GM12874 (cell line): ENCODE measurements at regions not wholly inside any gene's neighbourhood (a gene's known extent, or its start where the extent isn't known, plus 50 kb on each side); places are given as distances from the start of the nearest gene placed in this dataset.

Experiments used
- TF ChIP-seq, protein P1 (sequence below): IDR thresholded peaks from 2 replicates; pipeline ENCODE4 v1.5.1; 2011; ENCODE audit warnings: low read depth, mild to moderate bottlenecking, control low read depth, low read length, moderate library complexity; ENCODE audit not compliant: insufficient read depth

DNA sequence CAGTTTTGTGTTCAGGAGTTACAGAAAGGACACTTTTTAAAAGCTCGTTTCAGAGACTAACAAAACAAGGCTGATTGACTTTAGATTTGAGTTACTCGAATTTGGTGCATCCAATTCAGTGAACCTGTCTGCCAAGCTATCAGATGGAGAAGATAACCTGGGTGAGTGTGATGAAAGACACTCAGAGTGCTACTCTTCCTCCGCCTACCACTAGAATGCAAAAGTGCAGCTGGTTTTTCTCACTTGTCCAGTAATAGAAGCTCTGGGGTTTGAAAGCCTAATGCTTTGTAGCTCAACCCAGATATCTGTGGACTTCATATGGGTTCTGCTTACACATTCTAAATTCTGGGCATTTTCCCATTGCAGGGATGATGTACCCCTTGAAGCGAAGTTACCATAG lies 82.8 kb upstream of the NPY start:
- TF ChIP-seq, protein P1, sequence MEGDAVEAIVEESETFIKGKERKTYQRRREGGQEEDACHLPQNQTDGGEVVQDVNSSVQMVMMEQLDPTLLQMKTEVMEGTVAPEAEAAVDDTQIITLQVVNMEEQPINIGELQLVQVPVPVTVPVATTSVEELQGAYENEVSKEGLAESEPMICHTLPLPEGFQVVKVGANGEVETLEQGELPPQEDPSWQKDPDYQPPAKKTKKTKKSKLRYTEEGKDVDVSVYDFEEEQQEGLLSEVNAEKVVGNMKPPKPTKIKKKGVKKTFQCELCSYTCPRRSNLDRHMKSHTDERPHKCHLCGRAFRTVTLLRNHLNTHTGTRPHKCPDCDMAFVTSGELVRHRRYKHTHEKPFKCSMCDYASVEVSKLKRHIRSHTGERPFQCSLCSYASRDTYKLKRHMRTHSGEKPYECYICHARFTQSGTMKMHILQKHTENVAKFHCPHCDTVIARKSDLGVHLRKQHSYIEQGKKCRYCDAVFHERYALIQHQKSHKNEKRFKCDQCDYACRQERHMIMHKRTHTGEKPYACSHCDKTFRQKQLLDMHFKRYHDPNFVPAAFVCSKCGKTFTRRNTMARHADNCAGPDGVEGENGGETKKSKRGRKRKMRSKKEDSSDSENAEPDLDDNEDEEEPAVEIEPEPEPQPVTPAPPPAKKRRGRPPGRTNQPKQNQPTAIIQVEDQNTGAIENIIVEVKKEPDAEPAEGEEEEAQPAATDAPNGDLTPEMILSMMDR, result no peak

DNA sequence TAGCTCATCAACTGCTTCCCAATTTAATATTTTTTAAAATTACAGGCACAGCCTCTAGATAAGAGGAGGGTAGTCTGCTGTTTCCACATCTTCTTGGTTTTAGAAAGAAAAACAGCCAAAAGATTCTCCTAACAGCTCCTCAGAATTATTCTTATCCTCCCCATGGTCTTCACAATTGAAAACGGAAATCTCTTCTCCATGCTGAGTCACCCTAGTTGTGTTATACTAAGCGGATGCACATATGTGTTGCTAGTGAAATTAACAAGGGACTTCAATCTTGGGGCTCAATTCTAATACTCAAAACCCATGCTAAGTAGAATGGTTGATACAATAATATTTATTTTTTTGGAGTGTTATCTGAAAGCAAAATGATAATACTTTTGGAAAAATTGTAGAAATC lies 71.9 kb upstream of the NPY start:
- TF ChIP-seq, protein P1, result no peak

DNA sequence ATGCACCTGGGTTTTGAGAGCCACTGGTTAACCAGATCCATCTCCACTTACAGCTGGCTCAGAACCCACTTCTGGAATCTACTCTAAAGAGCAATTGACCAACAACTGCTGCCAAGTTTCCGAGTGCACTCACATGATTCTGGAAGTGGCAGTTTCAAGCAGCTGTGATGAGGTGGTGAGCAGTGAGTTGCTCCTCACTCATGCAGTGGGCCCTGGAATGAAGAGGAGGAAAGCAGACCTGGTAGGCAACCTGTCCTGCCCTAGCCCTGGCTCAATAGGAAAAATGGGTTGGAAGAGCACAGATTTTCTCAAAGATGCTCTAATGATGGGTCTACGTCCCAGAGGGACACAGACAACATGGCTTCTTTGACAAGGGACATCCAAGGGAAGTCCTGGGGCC lies 70.7 kb upstream of the NPY start:
- TF ChIP-seq, protein P1, result no peak

DNA sequence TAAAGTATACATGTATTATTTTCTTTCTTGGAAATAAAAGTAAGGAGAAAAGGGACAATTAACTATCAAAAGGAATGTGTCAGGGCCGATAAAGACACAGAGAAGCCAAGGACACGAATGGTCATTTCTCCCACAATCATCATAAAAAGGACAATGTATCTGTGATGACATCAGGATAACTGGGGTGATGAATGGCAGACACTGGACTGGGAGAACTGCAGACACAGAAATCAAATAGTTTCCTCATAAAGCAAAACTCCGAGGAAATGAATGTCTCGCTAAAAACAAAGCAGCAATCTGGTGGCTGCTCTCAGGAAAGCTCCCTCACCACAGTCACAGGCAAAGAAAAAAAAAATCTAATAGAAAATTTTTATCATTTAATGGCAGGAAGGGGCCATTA lies 69.3 kb upstream of the NPY start:
- TF ChIP-seq, protein P1, result no peak

DNA sequence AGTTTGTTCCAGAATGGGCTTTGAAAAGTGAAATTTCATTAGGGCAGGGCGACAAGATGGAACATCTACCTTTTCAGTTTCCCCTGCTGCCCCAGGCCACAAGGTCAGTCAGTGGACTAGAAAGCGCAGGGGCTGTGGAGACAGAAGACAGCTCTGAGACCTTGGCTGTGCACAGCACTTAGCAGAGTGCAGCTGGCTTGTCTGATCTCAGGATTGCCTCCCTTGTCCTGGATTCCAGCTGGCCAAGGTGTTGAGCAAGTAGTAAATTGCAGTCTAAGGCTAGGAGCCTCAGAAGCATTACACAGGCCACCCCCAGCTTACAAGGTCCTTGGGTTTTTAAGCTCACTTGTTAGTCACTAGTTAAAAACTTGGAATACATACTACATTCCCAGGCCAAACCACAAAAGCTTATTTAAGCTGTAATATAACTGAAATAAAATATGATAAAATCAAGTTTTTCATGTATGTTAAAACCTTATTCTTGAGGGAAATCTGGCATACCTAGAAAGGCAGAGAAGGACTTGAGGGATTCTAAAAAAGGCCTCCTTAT lies 67.3 kb upstream of the NPY start:
- TF ChIP-seq, protein P1, result no peak

DNA sequence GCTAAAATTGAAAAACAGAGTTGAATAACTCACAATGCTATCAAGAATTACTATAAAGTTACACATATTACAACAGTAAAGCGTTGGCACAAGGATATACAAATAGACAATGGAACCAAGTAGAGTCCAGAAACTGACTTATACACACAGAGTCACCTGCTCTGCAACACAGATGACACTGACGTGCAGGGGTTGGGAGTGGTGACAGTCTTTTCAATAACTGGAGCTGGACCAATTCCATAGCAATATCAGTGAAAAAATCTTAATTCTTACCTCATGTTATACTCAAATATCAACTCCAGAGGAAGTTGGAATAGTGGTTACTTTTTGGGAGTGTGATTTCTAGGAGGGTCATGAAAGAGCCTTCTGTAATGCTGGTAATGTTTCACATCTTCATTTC lies 62.5 kb upstream of the NPY start:
- TF ChIP-seq, protein P1, result no peak

DNA sequence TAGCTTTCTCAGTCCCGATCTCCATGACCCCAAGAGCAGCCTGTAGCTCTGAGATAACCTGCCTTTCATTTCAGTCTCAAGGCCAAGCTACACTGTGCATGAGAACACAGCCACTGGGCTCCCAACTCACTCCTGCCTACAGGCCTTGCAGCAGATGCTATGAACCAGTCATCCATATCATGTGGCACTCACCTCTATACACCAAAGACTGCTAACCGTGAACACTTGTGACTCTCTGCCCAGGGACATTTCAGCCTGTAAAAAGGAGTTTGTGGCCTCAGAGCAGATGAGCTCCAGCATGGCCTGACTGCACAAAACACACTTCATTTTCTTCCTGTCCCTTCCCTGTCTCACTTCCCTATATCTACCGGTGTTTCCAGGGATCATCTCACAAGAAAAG lies 56.9 kb upstream of the NPY start:
- TF ChIP-seq, protein P1, result no peak
